HL-60/S4 treated with retinoic acid at 250 ng/mL for 4 days and 3 days (cell line): ENCODE measurements at regions not wholly inside any gene's neighbourhood (a gene's known extent, or its start where the extent isn't known, plus 50 kb on each side); places are given as distances from the start of the nearest gene placed in this dataset.

Experiments used
- in situ Hi-C: fragments of 300-500 bp; cut with MboI; formaldehyde crosslinking; loops from 2 replicates; pipeline ENCODE4 v1.7.0; 2022; ENCODE audit warnings: low sequenced_read_pairs

- in situ Hi-C loops, result no loop called here
These were observed 163.0 kb upstream of the SYT13 start for GRCh38 chr11:45449036-45449601.

GRCh38 chr11:45448561-45448960 lies 162.4 kb upstream of the SYT13 start:
- in situ Hi-C loops, result no loop called here

- in situ Hi-C loops, result no loop called here
These were observed 160.9 kb upstream of the SYT13 start for GRCh38 chr11:45446998-45447397.

GRCh38 chr11:45446434-45446833 lies 160.3 kb upstream of the SYT13 start:
- in situ Hi-C loops, result no loop called here

GRCh38 chr11:45444796-45445195 lies 158.7 kb upstream of the SYT13 start:
- in situ Hi-C loops, result no loop called here

- in situ Hi-C loops, result no loop called here
These were observed 154.0 kb upstream of the SYT13 start for GRCh38 chr11:45440111-45440510.

- in situ Hi-C loops, result no loop called here
These were observed 150.8 kb upstream of the SYT13 start for GRCh38 chr11:45436966-45437365.

GRCh38 chr11:45436118-45436517 lies 150.0 kb upstream of the SYT13 start:
- in situ Hi-C loops, result no loop called here

- in situ Hi-C loops, result no loop called here
These were observed 149.6 kb upstream of the SYT13 start for GRCh38 chr11:45435706-45436105.

- in situ Hi-C loops, result no loop called here
These were observed 146.8 kb upstream of the SYT13 start for GRCh38 chr11:45432910-45433309.

- in situ Hi-C loops, result no loop called here
These were observed 146.0 kb upstream of the SYT13 start for GRCh38 chr11:45432100-45432499.

GRCh38 chr11:45431046-45432018 lies 145.2 kb upstream of the SYT13 start:
- in situ Hi-C loops, result no loop called here

- in situ Hi-C loops, result no loop called here
These were observed 144.2 kb upstream of the SYT13 start for GRCh38 chr11:45430361-45430760.

GRCh38 chr11:45429719-45430118 lies 143.6 kb upstream of the SYT13 start:
- in situ Hi-C loops, result no loop called here

- in situ Hi-C loops, result no loop called here
These were observed 142.5 kb upstream of the SYT13 start for GRCh38 chr11:45428541-45429230.

GRCh38 chr11:45428116-45428515 lies 142.0 kb upstream of the SYT13 start:
- in situ Hi-C loops, result no loop called here

GRCh38 chr11:45424411-45425180 lies 138.5 kb upstream of the SYT13 start:
- in situ Hi-C loops, result no loop called here

- in situ Hi-C loops, result no loop called here
These were observed 137.5 kb upstream of the SYT13 start for GRCh38 chr11:45423475-45424120.

GRCh38 chr11:45423036-45423435 lies 136.9 kb upstream of the SYT13 start:
- in situ Hi-C loops, result no loop called here

- in situ Hi-C loops, result no loop called here
These were observed 127.9 kb upstream of the SYT13 start for GRCh38 chr11:45414088-45414487.
